Karpas-422 (cell line): ENCODE measurements at regions not wholly inside any gene's neighbourhood (a gene's known extent, or its start where the extent isn't known, plus 50 kb on each side); places are given as distances from the start of the nearest gene placed in this dataset.

Experiments
- DNase-seq: peaks from one replicate; pipeline ENCODE4 v3.0.0-alpha.2; 2015
- H2AFZ ChIP-seq: fragments of 200-600 bp; sonication (generic); 2 replicates; pipeline ENCODE4 v1.6.1; 2014; ENCODE audit warnings: antibody characterized with exemption, low read length, mixed read lengths
- H3K27ac ChIP-seq: fragments of 200-600 bp; sonication (generic); 2 replicates; pipeline ENCODE4 v1.5.1; 2014; ENCODE audit warnings: mild to moderate bottlenecking, low read length, moderate library complexity
- H3K27me3 ChIP-seq: fragments of 200-600 bp; sonication (generic); 2 replicates; pipeline ENCODE4 v1.6.1; 2014; ENCODE audit warnings: low read length, mixed read lengths
- H3K36me3 ChIP-seq: fragments of 200-600 bp; sonication (generic); 2 replicates; pipeline ENCODE4 v1.6.1; 2014; ENCODE audit warnings: low read length, mixed read lengths; ENCODE audit not compliant: insufficient read depth
- H3K4me1 ChIP-seq: fragments of 200-600 bp; sonication (generic); 2 replicates; pipeline ENCODE4 v1.6.1; 2014; ENCODE audit warnings: mild to moderate bottlenecking, low read length, mixed read lengths
- H3K4me2 ChIP-seq: fragments of 200-600 bp; sonication (generic); 2 replicates; pipeline ENCODE4 v1.6.1; 2014; ENCODE audit warnings: low read length, low read depth, mild to moderate bottlenecking; ENCODE audit not compliant: poor library complexity, severe bottlenecking
- H3K4me3 ChIP-seq: fragments of 200-600 bp; sonication (generic); 2 replicates; pipeline ENCODE4 v1.5.1; 2014; ENCODE audit warnings: mild to moderate bottlenecking, antibody characterized with exemption, low read length, mixed read lengths
- H3K79me2 ChIP-seq: fragments of 200-600 bp; sonication (generic); 2 replicates; pipeline ENCODE4 v1.6.1; 2014; ENCODE audit warnings: mild to moderate bottlenecking, low read length, mixed read lengths
- H3K9ac ChIP-seq: fragments of 200-600 bp; sonication (generic); 2 replicates; pipeline ENCODE4 v1.6.0; 2014; ENCODE audit warnings: low read length
- H3K9me2 ChIP-seq: fragments of 200-600 bp; sonication (generic), shearing (Covaris generic); replicated peaks from 2 replicates; pipeline ENCODE4 v1.6.0; 2014; ENCODE audit warnings: mild to moderate bottlenecking, low read length, moderate library complexity; ENCODE audit not compliant: insufficient read depth
- H3K9me3 ChIP-seq: fragments of 300-700, 200-600 bp; sonication (generic); 2 replicates; pipeline ENCODE4 v1.6.1; 2014; ENCODE audit warnings: low read length, mixed read lengths
- H4K20me1 ChIP-seq: fragments of 200-600 bp; sonication (generic); 2 replicates; pipeline ENCODE4 v1.6.1; 2014; ENCODE audit warnings: mild to moderate bottlenecking, antibody characterized with exemption, low read length, low read depth; ENCODE audit not compliant: insufficient read depth

GRCh38 chr11:90344546-90344945, 121.7 kb upstream of the CHORDC1 start:
- no peaks in the 10 kb centered on the region for H3K36me3 ChIP-seq
- no peaks in the 10 kb centered on the region for H3K9me3 ChIP-seq
- no peaks in the 10 kb centered on the region for H3K4me1 ChIP-seq
- no peaks in the 10 kb centered on the region for H3K9me2 ChIP-seq
- H3K4me3 ChIP-seq = no peak overlapping the region
- H3K27me3 ChIP-seq = no peaks in the 10 kb centered on the region
- no peak overlapping the region for H3K4me2 ChIP-seq
- H3K9ac ChIP-seq = no peak overlapping the region
- H3K27ac ChIP-seq = no peak overlapping the region
- H3K79me2 ChIP-seq = no peaks in the 10 kb centered on the region
- no peaks in the 10 kb centered on the region for H4K20me1 ChIP-seq
- no peak overlapping the region for H2AFZ ChIP-seq
- no peak for DNase-seq

GRCh38 chr11:90343673-90344072, 120.8 kb upstream of the CHORDC1 start:
- no peaks in the 10 kb centered on the region for H4K20me1 ChIP-seq
- no peaks in the 10 kb centered on the region for H3K27me3 ChIP-seq
- H3K27ac ChIP-seq = no peak overlapping the region
- H2AFZ ChIP-seq = no peak overlapping the region
- H3K4me1 ChIP-seq = no peaks in the 10 kb centered on the region
- no peaks in the 10 kb centered on the region for H3K9me2 ChIP-seq
- no peak overlapping the region for H3K4me2 ChIP-seq
- no peaks in the 10 kb centered on the region for H3K9me3 ChIP-seq
- no peak overlapping the region for H3K9ac ChIP-seq
- no peak for DNase-seq
- H3K79me2 ChIP-seq = no peaks in the 10 kb centered on the region
- H3K4me3 ChIP-seq = no peak overlapping the region
- no peaks in the 10 kb centered on the region for H3K36me3 ChIP-seq

- no peaks in the 10 kb centered on the region for H3K9me3 ChIP-seq
- H3K9ac ChIP-seq = no peak overlapping the region
- H3K27me3 ChIP-seq = no peaks in the 10 kb centered on the region
- DNase-seq = no peak
- H4K20me1 ChIP-seq = no peaks in the 10 kb centered on the region
- no peaks in the 10 kb centered on the region for H3K4me1 ChIP-seq
- no peak overlapping the region for H3K27ac ChIP-seq
- no peak overlapping the region for H3K4me2 ChIP-seq
- H3K79me2 ChIP-seq = no peaks in the 10 kb centered on the region
- no peak overlapping the region for H2AFZ ChIP-seq
- H3K4me3 ChIP-seq = no peak overlapping the region
- H3K9me2 ChIP-seq = no peaks in the 10 kb centered on the region
- H3K36me3 ChIP-seq = no peaks in the 10 kb centered on the region
Observed at GRCh38 chr11:90341986-90342385, 119.1 kb upstream of the CHORDC1 start.

GRCh38 chr11:90332415-90332814, 109.6 kb upstream of the CHORDC1 start:
- no peaks in the 10 kb centered on the region for H4K20me1 ChIP-seq
- H3K4me3 ChIP-seq = no peak overlapping the region
- H3K9ac ChIP-seq = no peak overlapping the region
- no peaks in the 10 kb centered on the region for H3K9me3 ChIP-seq
- no peaks in the 10 kb centered on the region for H3K9me2 ChIP-seq
- no peaks in the 10 kb centered on the region for H3K79me2 ChIP-seq
- H3K4me1 ChIP-seq = no peaks in the 10 kb centered on the region
- no peaks in the 10 kb centered on the region for H3K27me3 ChIP-seq
- H3K36me3 ChIP-seq = no peaks in the 10 kb centered on the region
- no peak overlapping the region for H2AFZ ChIP-seq
- DNase-seq = no peak
- no peak overlapping the region for H3K4me2 ChIP-seq
- H3K27ac ChIP-seq = no peak overlapping the region

- Histone ChIP-seq H2AFZ (no peak overlapping the region), H3K9ac (no peak overlapping the region), H3K9me3 (no peaks in the 10 kb centered on the region), H3K4me1 (no peaks in the 10 kb centered on the region), H3K79me2 (no peaks in the 10 kb centered on the region), H3K9me2 (no peaks in the 10 kb centered on the region), H3K4me3 (no peak overlapping the region), H3K27ac (no peak overlapping the region), H3K27me3 (no peaks in the 10 kb centered on the region), H4K20me1 (no peaks in the 10 kb centered on the region), H3K4me2 (no peak overlapping the region), H3K36me3 (no peaks in the 10 kb centered on the region)
- no peak for DNase-seq
Observed at GRCh38 chr11:90330632-90331031, 107.8 kb upstream of the CHORDC1 start.

- no peaks in the 10 kb centered on the region; the same call in 1 of the 2 replicates for H3K9me2 ChIP-seq
- H3K4me3 ChIP-seq = no peak overlapping the region
- no peaks in the 10 kb centered on the region for H3K36me3 ChIP-seq
- no peak for DNase-seq
- H4K20me1 ChIP-seq = no peaks in the 10 kb centered on the region
- H3K79me2 ChIP-seq = no peaks in the 10 kb centered on the region
- H3K27ac ChIP-seq = no peak overlapping the region
- no peaks in the 10 kb centered on the region for H3K27me3 ChIP-seq
- H2AFZ ChIP-seq = no peak overlapping the region
- H3K9ac ChIP-seq = no peak overlapping the region
- no peaks in the 10 kb centered on the region for H3K9me3 ChIP-seq
- no peaks in the 10 kb centered on the region for H3K4me1 ChIP-seq
- no peak overlapping the region for H3K4me2 ChIP-seq
Observed at GRCh38 chr11:90329043-90329442, 106.2 kb upstream of the CHORDC1 start.

GRCh38 chr11:90326647-90327046, 103.8 kb upstream of the CHORDC1 start:
- Histone ChIP-seq H3K9me2 (no peaks in the 10 kb centered on the region; the same call in 1 of the 2 replicates), H3K79me2 (no peaks in the 10 kb centered on the region), H3K4me3 (no peak overlapping the region), H3K4me2 (no peak overlapping the region), H4K20me1 (no peaks in the 10 kb centered on the region), H3K9me3 (no peaks in the 10 kb centered on the region), H2AFZ (no peak overlapping the region), H3K36me3 (no peaks in the 10 kb centered on the region), H3K4me1 (no peaks in the 10 kb centered on the region), H3K27me3 (no peaks in the 10 kb centered on the region), H3K9ac (no peak overlapping the region), H3K27ac (no peak overlapping the region)
- DNase-seq = no peak

GRCh38 chr11:90323289-90323688, 100.4 kb upstream of the CHORDC1 start:
- Histone ChIP-seq H3K4me2 (no peak overlapping the region), H3K36me3 (no peaks in the 10 kb centered on the region), H3K27me3 (no peaks in the 10 kb centered on the region), H4K20me1 (no peaks in the 10 kb centered on the region), H3K4me1 (no peaks in the 10 kb centered on the region), H3K79me2 (no peaks in the 10 kb centered on the region), H2AFZ (no peak overlapping the region), H3K9me3 (no peaks in the 10 kb centered on the region), H3K9me2 (no peaks in the 10 kb centered on the region; the same call in 1 of the 2 replicates), H3K27ac (no peak overlapping the region), H3K9ac (no peak overlapping the region), H3K4me3 (no peak overlapping the region)
- no peak for DNase-seq

- no peaks in the 10 kb centered on the region for H3K4me1 ChIP-seq
- no peak overlapping the region for H3K4me2 ChIP-seq
- no peaks in the 10 kb centered on the region for H3K9me3 ChIP-seq
- H3K27ac ChIP-seq = no peak overlapping the region
- no peak overlapping the region for H2AFZ ChIP-seq
- H3K79me2 ChIP-seq = no peaks in the 10 kb centered on the region
- no peaks in the 10 kb centered on the region for H3K36me3 ChIP-seq
- DNase-seq = no peak
- H3K9me2 ChIP-seq = no peaks in the 10 kb centered on the region; the same call in 1 of the 2 replicates
- no peaks in the 10 kb centered on the region; the same call in 1 of the 2 replicates for H3K27me3 ChIP-seq
- no peak overlapping the region for H3K4me3 ChIP-seq
- H3K9ac ChIP-seq = no peak overlapping the region
- H4K20me1 ChIP-seq = no peaks in the 10 kb centered on the region
Observed at GRCh38 chr11:90321018-90321417, 98.2 kb upstream of the CHORDC1 start.
